Kidney tubule cell (primary cell): ENCODE measurements at regions not wholly inside any gene's neighbourhood (a gene's known extent, or its start where the extent isn't known, plus 50 kb on each side); places are given as distances from the start of the nearest gene placed in this dataset.
A peak's percentile ranks its signal among the peaks of the same experiment; 100 is the strongest.

ENCODE experiments used
- DNase-seq: peaks from one replicate; pipeline ENCODE4 v3.0.0-alpha.2; 2018; ENCODE audit warnings: low spot score

GRCh38 chr2:200138391-200139124, 167.9 kb upstream of the SPATS2L start:
- no peak for DNase-seq

- DNase-seq, result no peak
Measured at GRCh38 chr2:200144571-200144970, 161.9 kb upstream of the SPATS2L start.

- no peak for DNase-seq
Measured at GRCh38 chr2:200146501-200146900, 160.0 kb upstream of the SPATS2L start.

GRCh38 chr2:200147371-200147770, 159.1 kb upstream of the SPATS2L start:
- no peak for DNase-seq

GRCh38 chr2:200148366-200148765, 158.1 kb upstream of the SPATS2L start:
- no peak for DNase-seq

GRCh38 chr2:200150411-200151086, 155.9 kb upstream of the SPATS2L start:
- DNase-seq, result no peak

GRCh38 chr2:200155652-200156051, 150.8 kb upstream of the SPATS2L start:
- DNase-seq, result no peak

- peak; percentile 77 for DNase-seq
Measured at GRCh38 chr2:200156166-200156835, 150.2 kb upstream of the SPATS2L start.

- DNase-seq, result peak; percentile 15
Measured at GRCh38 chr2:200158647-200159356, 147.7 kb upstream of the SPATS2L start.

- DNase-seq, result peak; percentile 42
Measured at GRCh38 chr2:200159357-200159707, 147.2 kb upstream of the SPATS2L start.

GRCh38 chr2:200159829-200160781, 146.4 kb upstream of the SPATS2L start:
- peak; percentile 27 for DNase-seq

GRCh38 chr2:200161458-200161857, 145.0 kb upstream of the SPATS2L start:
- DNase-seq, result no peak

- DNase-seq, result no peak
Measured at GRCh38 chr2:200165687-200166086, 140.8 kb upstream of the SPATS2L start.

GRCh38 chr2:200168641-200169555, 137.6 kb upstream of the SPATS2L start:
- no peak for DNase-seq

- DNase-seq, result no peak
Measured at GRCh38 chr2:200170221-200170620, 136.3 kb upstream of the SPATS2L start.

GRCh38 chr2:200171731-200172482, 134.6 kb upstream of the SPATS2L start:
- peak; percentile 82 for DNase-seq

GRCh38 chr2:200172521-200172920, 134.0 kb upstream of the SPATS2L start:
- DNase-seq, result no peak

- DNase-seq, result no peak
Measured at GRCh38 chr2:200172944-200173581, 133.4 kb upstream of the SPATS2L start.

GRCh38 chr2:200173691-200174090, 132.8 kb upstream of the SPATS2L start:
- no peak for DNase-seq
